Fibroblast of skin of back (primary cell): ENCODE measurements at regions not wholly inside any gene's neighbourhood (a gene's known extent, or its start where the extent isn't known, plus 50 kb on each side); places are given as distances from the start of the nearest gene placed in this dataset.
A peak's percentile ranks its signal among the peaks of the same experiment; 100 is the strongest.

ENCODE experiments used
- DNase-seq: peaks from one replicate; pipeline ENCODE4 v3.0.0-alpha.2; 2013

- DNase-seq: no peak
Measured at GRCh38 chr4:34824515-34824914, 1419.8 kb downstream of the ARAP2 start.

GRCh38 chr4:34826660-34827059, 1417.7 kb downstream of the ARAP2 start:
- DNase-seq: no peak

DNA sequence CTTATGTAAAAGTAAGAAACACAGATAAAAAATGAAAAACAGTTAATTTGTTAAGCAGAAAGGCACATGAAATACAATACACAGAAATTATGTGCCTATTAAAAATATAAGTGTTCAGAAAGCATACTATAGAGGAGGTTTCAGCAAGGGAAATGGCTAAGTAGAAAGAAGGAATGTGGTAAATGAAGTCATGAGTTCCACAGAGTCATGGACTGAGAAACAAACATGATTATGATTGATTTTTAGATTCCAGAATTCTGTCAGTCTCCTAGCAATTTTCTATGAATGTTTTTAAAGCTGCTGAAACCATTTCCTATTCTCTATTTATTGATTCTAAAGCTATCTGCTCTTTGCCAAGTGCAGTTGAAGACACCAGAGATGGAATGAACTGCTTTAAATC, 1398.4 kb downstream of the ARAP2 start:
- DNase-seq: no peak

DNA sequence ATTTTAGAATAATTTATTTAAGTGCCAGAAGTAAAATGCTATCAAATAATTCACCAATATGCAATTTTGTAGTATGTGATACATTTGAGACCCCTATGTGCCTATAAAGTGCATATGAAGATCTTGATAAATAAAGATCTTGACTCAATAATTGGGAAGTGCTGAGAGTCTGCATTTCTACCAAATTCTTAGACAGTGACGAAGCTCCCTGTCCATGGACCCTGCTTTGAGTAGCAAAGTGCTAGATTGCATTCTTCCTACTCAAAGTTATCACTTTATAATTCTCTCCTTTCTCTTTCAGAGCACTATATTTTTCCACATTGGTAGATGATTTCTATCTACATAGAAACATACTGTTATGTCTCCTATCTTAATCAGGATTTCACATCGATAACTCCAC, 1393.9 kb downstream of the ARAP2 start:
- DNase-seq: peak; percentile 47

- DNase-seq: peak; percentile 86
Measured at GRCh38 chr4:34850968-34851367, 1393.3 kb downstream of the ARAP2 start.

DNA sequence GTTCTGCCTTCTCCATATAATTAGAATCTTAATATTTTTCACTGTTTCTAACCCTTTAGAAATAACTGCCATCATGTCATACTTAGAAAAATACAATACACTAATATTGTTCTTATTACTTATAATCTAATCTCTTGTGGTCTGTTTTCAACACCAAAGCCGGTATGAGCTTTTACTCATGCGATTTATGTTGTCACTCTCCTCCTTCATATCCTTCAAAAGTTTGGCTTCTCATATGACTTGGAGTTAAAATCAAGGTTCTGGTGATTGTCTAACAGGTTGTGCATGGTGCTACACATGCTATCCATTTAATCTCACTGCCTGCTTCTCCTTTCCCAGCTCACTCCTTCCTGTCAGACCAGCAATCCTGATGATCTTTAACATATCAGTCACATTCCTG, 1392.9 kb downstream of the ARAP2 start:
- DNase-seq: peak; percentile 35

- DNase-seq: no peak
Measured at GRCh38 chr4:34854451-34854850, 1389.9 kb downstream of the ARAP2 start.

DNA sequence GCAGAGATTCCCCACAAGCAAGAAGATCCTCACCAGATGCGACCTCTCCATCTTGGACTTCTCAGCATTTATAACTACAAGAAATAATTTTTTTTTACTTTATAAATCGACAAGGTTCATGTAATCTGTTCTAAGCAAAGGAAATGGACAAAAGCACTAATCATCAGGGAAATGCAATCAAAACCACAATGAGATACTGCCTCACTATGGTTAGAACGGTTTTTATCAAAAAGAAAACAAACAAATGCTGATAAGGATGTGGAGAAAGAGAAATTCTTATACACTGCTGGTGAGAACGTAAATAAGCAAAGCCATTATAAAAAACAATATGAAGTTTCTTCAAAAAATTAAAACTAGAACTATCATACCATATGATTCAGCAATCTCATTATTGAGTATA, 1382.6 kb downstream of the ARAP2 start:
- DNase-seq: peak; percentile 31

GRCh38 chr4:34878961-34879360, 1365.4 kb downstream of the ARAP2 start:
- no peak for DNase-seq

- no peak for DNase-seq
Measured at GRCh38 chr4:34880246-34880645, 1364.1 kb downstream of the ARAP2 start.

DNA sequence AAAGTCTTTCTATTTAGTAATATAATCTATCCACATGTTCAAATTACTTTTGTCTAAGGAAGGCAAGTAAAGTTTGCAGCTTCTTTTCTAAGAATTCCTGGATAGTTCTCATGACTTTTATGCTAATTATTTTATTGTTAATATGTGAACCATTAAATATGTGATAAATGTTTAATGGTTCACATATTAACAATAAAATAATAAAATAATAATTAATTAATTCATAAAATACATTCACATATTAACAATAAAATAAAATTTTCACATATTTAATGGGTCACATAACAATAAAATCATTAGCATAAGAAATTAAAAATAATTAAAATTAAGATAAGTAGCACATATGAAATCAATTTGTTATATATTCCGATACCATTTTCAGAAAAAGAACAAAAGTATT, 1352.4 kb downstream of the ARAP2 start:
- DNase-seq: no peak

DNA sequence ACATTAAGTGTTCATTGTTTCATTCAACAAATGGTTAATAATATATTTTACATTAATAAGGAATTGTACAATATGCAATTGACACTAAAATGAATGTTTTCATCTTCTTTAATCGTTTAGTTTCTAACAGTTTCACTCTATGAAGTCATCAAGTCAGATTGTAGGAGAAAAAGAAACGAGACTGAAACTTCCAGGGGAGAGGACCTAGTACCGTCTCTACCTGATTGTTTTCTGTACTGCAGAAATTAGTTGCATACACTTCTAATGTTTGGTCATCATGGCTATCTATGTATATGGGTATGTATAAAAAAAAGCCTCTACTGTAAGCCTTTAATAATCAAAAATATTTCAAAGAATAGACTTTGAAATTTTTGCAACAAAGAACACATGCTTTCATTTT, 1350.9 kb downstream of the ARAP2 start:
- no peak for DNase-seq

GRCh38 chr4:34920032-34920431, 1324.3 kb downstream of the ARAP2 start:
- DNase-seq: no peak

DNA sequence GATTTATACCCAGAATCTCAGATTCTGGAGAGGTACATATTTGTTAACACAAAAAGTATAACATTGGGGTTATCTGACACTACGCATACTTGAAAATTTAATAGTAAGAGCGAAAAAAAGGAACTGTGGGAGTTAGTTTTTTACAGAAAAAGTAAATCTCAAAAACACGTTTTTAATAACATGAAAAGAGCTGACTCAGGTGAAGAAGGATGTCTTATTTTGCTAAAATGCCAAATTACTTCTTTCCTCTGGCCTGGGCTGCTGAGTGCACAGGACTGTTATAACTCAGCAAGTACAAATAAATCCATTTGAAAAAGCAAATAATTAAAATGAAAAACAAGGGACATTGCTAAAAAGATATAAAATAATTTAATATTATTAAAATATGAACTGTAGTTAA, 1322.9 kb downstream of the ARAP2 start:
- DNase-seq: no peak

DNA sequence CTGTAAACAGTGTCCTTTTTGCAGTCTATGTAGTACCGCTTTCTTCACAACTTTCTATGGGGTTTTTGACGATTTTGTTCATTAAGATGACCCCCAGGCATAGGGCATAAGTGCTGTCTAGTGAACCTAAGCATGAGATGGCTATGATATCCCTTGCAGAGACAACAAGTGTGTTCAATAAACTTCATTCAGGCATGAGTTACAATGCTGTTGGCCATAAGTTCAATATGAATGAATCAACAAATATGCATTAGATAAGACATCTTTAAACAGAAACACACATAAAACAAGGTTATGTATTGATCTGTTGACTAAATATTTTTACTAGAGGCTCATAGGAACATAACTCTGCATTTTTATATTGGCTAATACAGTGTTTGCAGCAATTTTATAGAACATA, 1322.0 kb downstream of the ARAP2 start:
- no peak for DNase-seq

DNA sequence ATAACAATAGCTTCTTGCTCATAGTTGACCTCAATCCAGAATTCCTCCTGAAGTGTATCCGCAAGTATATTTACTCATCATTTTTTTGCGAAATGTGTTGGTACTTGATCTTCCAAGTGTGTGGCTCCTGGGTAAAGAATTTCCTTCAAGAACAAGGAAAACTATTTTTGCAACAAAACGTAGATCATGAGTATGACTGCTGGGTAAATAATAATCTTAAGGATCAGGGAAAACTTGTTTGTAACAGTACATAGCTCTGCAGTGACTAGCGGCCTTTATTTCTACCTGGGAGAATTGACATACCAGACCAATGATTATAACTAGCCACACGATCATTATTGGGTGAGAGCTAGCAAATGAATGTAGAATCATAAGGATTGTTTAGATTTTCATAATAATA, 1311.7 kb downstream of the ARAP2 start:
- no peak for DNase-seq

DNA sequence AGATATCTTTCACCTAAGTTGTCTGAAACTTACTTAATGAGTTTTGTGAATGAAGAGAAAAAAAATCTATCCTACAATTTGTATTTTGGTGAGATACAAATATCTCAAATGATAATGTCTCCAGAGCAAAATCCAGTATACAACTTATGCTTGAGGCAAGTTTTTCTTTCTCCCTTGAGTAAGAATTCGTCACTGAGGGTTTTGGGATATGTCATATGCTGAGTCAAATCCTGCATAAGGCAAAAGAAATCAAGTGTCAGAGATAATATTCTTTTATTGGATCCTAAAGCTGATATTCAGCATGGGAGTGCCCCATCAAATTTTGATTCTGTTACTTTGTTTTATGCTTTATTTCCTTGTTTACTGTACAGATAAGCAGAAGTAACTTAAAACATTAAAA, 1308.6 kb downstream of the ARAP2 start:
- no peak for DNase-seq

DNA sequence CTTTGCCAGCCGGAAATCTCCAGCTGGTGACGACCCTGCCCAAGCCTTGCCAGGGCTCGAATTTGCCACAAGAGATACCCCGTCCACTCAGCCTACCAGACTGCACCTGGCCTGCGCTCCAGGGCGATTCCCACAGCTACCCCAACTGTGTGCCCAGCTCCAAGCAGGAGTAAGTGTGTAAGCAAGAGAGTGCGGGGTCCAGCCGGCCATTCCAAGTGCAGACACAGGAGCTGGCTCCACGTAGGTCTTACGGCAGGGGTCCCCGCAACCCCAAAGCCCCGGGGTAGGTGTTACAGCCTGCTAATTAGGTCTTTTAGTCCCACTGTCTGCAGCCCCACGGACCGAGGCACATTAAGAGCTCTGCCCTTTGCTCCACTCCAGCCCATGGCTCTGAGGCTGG, 1305.2 kb downstream of the ARAP2 start:
- DNase-seq: no peak

DNA sequence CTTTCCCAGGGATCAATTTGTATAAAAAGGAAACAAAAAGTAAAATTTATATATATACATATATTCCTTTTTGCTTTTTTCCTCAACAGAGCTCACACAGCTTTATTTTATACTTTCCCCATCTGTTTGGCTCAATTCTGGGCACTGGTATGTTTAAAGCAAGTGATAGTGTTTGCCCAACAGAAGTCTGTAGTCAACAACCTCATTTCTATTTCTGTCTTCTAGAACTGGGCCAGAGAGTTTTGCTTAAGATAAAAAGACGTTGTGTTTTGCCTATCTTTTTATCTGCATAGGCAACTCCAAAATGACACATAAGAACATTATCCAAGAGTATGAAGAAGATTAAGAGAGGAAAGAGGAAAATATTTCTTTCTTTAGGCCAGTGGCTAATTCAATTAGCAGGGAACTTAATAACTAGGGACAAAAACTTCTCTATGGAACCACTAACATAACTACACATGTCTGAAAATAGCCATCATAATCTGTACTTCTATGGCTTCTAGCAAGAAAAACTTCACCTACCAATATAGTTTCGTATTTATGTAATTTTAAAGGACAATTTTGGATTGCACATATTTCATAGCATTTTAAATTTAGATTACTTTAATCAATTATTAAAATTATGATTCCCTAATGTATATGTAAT, 1300.5 kb downstream of the ARAP2 start:
- DNase-seq: no peak

DNA sequence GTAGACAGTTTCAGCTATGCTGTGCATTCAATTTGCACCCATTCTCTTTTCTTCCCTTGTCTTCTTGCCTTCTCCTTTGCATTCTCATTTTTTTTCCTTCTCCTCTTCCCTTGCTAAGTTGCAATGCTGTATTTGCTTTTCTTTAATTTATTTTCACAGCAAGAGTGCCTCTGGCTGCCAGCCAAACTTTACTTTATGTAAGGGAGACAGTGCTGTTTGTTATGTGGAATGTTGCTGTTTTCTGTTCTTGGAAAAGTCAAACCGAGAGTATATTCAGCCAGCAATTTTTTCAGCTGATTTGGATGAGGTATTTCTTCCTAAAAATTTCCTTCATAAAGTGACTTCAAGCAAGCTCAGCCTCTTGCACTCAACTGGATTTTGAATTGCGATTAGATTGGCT, 1293.4 kb downstream of the ARAP2 start:
- DNase-seq: no peak

- no peak for DNase-seq
Measured at GRCh38 chr4:34953145-34953799, 1291.0 kb downstream of the ARAP2 start.

DNA sequence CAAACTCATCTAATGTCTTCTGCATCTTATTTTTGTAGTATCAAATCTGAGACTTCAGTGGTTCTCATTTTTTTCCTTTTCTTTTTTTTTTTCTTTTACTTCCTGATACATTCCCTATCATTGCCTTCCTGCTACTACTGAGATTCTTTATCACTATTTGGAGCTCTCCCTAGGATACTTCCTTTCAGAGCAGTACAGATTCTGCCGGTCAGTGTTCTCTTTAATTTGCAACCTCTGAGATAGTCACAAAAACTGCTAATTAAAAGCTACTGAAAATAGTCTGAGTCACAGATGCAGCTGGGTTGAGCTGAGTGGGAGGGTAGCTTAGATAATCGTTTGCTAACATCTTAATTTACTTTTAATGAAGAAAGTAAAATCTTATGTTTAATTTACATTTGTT, 1279.7 kb downstream of the ARAP2 start:
- no peak for DNase-seq

DNA sequence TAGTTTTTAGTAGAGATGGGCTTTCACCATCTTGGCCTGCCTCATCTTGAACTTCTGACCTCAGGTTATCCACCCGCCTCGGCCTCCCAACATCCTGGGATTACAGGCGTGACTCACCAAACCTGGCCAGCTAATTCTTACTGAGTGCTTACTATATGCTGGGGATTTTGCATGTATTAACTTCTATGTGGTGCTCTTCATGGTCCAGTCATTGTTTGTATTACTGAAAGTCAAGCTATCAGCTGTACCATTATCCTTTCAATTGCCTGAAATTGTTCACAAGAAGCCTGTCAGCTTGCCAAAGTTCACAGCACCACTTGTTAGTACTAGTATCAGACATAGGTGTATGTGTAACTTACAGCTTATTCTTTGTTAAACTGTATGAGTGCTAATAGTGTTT, 1272.1 kb downstream of the ARAP2 start:
- DNase-seq: no peak

- no peak for DNase-seq
Measured at GRCh38 chr4:34973650-34974312, 1270.5 kb downstream of the ARAP2 start.
